Stomach (tissue), 8 donors: ENCODE measurements at regions not wholly inside any gene's neighbourhood (a gene's known extent, or its start where the extent isn't known, plus 50 kb on each side); places are given as distances from the start of the nearest gene placed in this dataset.

Source experiments
- DNase-seq, 2 donors: peaks; one replicate each; pipeline versions ENCODE4 v3.0.0 to v3.0.0-alpha.2; 2013 to 2019
- H3K27ac ChIP-seq, 5 donors: fragments of 200-600 bp in 4 of 5; sonication (generic) in 4 of 5; one replicate each; pipeline ENCODE4 v1.5.1; 2013 to 2019; ENCODE audit warnings: mild to moderate bottlenecking in 1 of 5, moderate library complexity in 1 of 5
- H3K27me3 ChIP-seq, 3 donors: fragments of 200-600 bp; sonication (generic); one replicate each; pipeline ENCODE4 v1.5.1; 2017 to 2019; ENCODE audit warnings: mixed run types in 1 of 3
- H3K36me3 ChIP-seq, 4 donors: fragments of 200-600 bp; sonication (generic); 1 replicate in 3 of 4; 2 replicates in 1 of 4; pipeline ENCODE4 v1.5.1; 2016 to 2019
- H3K4me1 ChIP-seq, 4 donors: fragments of 200-600 bp; sonication (generic); one replicate each; pipeline ENCODE4 v1.5.1; 2016 to 2019
- H3K4me3 ChIP-seq, 4 donors: fragments of 200-600 bp; sonication (generic) in 3 of 4; one replicate each; pipeline ENCODE4 v1.5.1; 2016 to 2019; ENCODE audit warnings: mild to moderate bottlenecking in 1 of 4
- H3K9me3 ChIP-seq, 4 donors: fragments of 200-600 bp; sonication (generic); one replicate each; pipeline ENCODE4 v1.5.1; 2016 to 2019
- CTCF ChIP-seq, 7 experiments: fragments of 450-650 bp in 4 of 7; fragments of 200-600 bp in 3 of 7; sonication (generic) in 3 of 7; IDR thresholded peaks; one replicate each; pipeline ENCODE4 v1.5.1; 2016 to 2019; ENCODE audit warnings: antibody characterized with exemption in 7 of 7, control low read depth in 2 of 7, mild to moderate bottlenecking in 1 of 7
- EP300 ChIP-seq: sonication (generic); formaldehyde crosslinking; IDR thresholded peaks from one replicate; pipeline ENCODE4 v1.6.1; 2017; ENCODE audit warnings: antibody characterized with exemption
- POLR2A ChIP-seq, 4 donors: fragments of 450-650 bp; IDR thresholded peaks; one replicate each; pipeline ENCODE4 v1.6.1; 2016; ENCODE audit warnings: antibody characterized with exemption in 4 of 4, control low read depth in 2 of 4, mild to moderate bottlenecking in 1 of 4, moderate library complexity in 1 of 4
- POLR2AphosphoS5 ChIP-seq, 3 donors: sonication (generic); formaldehyde crosslinking; IDR thresholded peaks; one replicate each; pipeline ENCODE4 v1.6.1; 2016; ENCODE audit warnings: antibody characterized with exemption in 3 of 3
- WGBS, 5 donors: extraction: QIAGEN DNeasy Blood & Tissue Kit in 3 of 5; methylation state at CpG; one replicate each; pipeline versions ENCODE4 v1.1.5 to v1.1.7; 2013 to 2018; 5-methylcytosine and 5-hydroxymethylcytosine counted together
- intact Hi-C: fragments of 100-400 bp; cut with DNase I; formaldehyde crosslinking; loops from one replicate; pipeline ENCODE4 v1.15.1; 2023; ENCODE audit warnings: low total_unique reads
- donor health status: healthy with polysubstance abuse.
- donor health status: Bipolar disorder and iron deficiency.
- donor health status: healthy.

DNA sequence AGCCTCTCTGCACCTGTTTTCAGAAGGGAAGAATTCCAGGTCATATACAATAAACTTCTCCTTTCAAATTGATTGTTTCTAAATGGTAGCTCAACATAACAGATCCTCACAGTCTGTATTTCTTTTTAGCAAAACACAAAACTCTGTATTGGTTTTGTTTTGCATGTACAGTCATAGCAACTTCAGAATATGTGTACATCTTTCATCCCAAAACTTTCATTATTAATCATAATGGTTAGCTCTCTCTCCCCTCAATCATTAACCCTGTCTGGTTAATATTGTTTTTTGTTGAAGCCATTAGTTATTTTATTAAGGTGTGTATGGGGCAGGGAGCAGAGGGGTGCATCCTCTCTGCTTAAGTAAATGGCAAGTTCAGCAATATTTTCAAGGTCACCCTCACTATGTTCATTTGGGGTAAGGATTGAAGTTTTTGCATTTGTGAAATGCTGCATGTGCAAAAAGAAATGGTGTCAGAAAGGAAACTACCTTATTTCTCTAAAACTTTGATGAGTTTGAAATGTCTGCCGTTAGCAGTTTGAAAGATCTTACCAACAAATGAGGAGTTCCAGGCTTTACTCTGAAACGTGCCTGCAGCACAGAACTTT, 136.8 kb upstream of the BTBD3 start:
- WGBS, 5 donors = 56 to 72% (median 64%) methylated on average over 2 of the region's 2 CpGs
- intact Hi-C loops = no loop called here
- H3K36me3 ChIP-seq = no peaks in the 10 kb centered on the region

GRCh38 chr20:11783102-11783850, 134.4 kb upstream of the BTBD3 start:
- no peaks in the 10 kb centered on the region for H3K27me3 ChIP-seq
- H3K4me1 ChIP-seq = no peaks in the 10 kb centered on the region
- H3K4me3 ChIP-seq = no peak overlapping the region
- H3K27ac ChIP-seq = no peak overlapping the region
- DNase-seq = no peak
- 75 to 83% (median 80%) methylated on average over 6 of the region's 6 CpGs for WGBS, 5 donors
- H3K36me3 ChIP-seq = no peaks in the 10 kb centered on the region
- intact Hi-C loops = no loop called here
- no peaks in the 10 kb centered on the region for H3K9me3 ChIP-seq
- TF ChIP-seq POLR2AphosphoS5 (IDR thresholded peaks at IDR 0.05) = no peak
- TF ChIP-seq EP300 = no peak
- no peak for TF ChIP-seq POLR2A (IDR thresholded peaks at IDR 0.05)
- no peak for TF ChIP-seq CTCF (IDR thresholded peaks at IDR 0.05)

More for the DNA sequence above, 136.8 kb upstream of the BTBD3 start:
- Histone ChIP-seq H3K27ac (no peak overlapping the region), H3K4me1 (peaks cover 0 to 6% (median 0%) of the 10 kb centered on the region in 4 donors), H3K9me3 (no peaks in the 10 kb centered on the region), H3K27me3 (no peaks in the 10 kb centered on the region), H3K4me3 (no peak overlapping the region)
- DNase-seq = no peak
- TF ChIP-seq POLR2A (IDR thresholded peaks at IDR 0.05) = no peak
- TF ChIP-seq CTCF (IDR thresholded peaks at IDR 0.05) = no peak

DNA sequence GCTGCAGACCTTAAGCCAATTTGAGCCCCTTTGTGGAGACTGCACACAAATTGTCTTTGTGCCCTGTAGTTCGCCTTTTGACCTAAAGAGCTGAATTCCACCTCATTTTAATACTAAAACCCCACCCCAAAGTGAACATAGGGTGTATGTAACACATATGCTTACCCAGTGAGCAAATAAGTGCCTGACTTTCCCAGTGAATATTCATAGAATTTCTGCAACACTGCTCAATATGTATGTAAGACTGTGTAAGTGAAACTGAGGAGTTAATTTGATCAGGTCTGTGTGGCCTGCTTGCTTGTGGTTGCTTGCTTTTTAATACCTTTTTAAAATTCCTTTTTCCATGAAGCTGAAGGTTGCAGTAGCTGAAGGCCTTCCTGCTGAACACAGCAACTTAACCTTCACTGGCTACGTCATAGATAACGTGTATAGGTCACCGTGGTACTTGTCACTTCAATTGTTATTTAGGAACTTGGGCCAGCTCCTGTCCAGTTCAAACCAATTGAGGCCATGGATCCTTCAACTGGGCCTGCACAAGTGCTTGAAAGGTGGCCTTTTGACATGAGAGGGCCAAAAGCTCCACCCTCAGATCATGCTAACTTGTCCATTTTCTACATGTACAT, 131.7 kb upstream of the BTBD3 start:
- TF ChIP-seq POLR2AphosphoS5 (IDR thresholded peaks at IDR 0.05) (no peak), EP300 (no peak), CTCF (IDR thresholded peaks at IDR 0.05) (no peak), POLR2A (IDR thresholded peaks at IDR 0.05) (no peak)
- no peaks in the 10 kb centered on the region for H3K36me3 ChIP-seq
- intact Hi-C loops = no loop called here
- H3K9me3 ChIP-seq = no peaks in the 10 kb centered on the region
- H3K4me1 ChIP-seq = no peaks in the 10 kb centered on the region
- H3K27me3 ChIP-seq = no peaks in the 10 kb centered on the region
- H3K27ac ChIP-seq = no peak overlapping the region
- WGBS, 5 donors = 83 to 88% (median 84%) methylated on average over 4 of the region's 4 CpGs
- peak in 1 of 2 donors; percentile 18 for DNase-seq
- H3K4me3 ChIP-seq = no peak overlapping the region

DNA sequence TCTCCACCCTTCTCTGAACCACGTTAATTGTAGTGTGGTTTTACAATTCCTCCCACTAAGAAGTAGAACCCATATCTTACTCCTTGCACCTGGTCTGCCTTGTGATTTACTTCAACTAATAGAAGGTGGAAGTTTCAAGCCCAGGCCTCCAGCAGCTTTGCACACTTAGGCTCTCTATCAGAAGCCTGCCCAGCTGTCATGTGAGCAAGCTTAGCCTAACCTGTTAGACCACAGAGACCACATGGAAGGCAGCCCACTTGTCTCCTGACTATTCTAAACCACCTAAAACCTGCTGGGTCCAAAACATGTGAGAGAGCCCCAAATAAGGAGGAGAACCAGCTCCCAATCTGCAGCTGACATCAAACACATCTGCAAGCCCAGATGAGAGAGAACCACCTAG, 127.6 kb upstream of the BTBD3 start:
- H3K27me3 ChIP-seq = no peaks in the 10 kb centered on the region
- WGBS, 5 donors = 70 to 89% (median 81%) methylated on average over 1 of the region's 1 CpG
- no peak for DNase-seq
- no peaks in the 10 kb centered on the region for H3K36me3 ChIP-seq
- intact Hi-C loops = no loop called here
- H3K4me3 ChIP-seq = no peak overlapping the region
- H3K9me3 ChIP-seq = no peaks in the 10 kb centered on the region
- TF ChIP-seq CTCF (IDR thresholded peaks at IDR 0.05) (no peak), EP300 (no peak), POLR2AphosphoS5 (IDR thresholded peaks at IDR 0.05) (no peak), POLR2A (IDR thresholded peaks at IDR 0.05) (no peak)
- no peaks in the 10 kb centered on the region for H3K4me1 ChIP-seq
- H3K27ac ChIP-seq = no peak overlapping the region
